ENCODE measurements at regions not wholly inside any gene's neighbourhood (a gene's known extent, or its start where the extent isn't known, plus 50 kb on each side); places are given as distances from the start of the nearest gene placed in this dataset.

DNA sequence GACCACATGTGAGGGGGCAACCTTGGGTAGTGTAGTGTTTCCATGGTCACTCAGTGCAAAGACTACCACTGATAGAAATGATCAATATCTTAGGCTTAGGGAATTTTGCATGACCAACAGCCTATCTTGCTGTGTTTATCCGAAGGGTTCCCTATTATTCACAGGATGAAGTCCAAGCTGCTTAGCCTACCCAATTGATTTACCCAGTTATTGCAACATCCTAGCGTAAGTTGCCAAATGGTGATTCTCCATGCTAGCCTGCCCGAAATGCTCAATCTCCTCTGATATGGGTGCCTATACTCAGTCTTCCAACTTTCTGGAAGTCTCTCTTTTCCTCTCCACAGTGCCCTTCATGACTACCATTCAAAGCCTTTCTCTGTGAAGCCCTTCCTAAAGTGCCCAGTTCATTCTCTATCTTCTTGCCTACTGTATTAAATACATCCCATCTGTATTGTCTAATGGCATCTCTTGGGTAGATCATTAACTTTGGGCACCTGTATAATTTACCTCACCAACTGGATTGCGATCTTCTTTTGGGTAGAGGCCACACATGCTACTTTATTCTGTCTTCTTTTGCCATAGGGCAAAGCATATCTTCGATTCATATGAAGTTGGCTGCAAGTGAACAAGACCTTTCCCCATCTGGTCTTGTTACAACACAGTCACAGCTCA is 240.5 kb downstream of the CLIC5 start:
- TF ChIP-seq POLR2A (IDR thresholded peaks at IDR 0.05), result no peak
- TF ChIP-seq, protein P1, sequence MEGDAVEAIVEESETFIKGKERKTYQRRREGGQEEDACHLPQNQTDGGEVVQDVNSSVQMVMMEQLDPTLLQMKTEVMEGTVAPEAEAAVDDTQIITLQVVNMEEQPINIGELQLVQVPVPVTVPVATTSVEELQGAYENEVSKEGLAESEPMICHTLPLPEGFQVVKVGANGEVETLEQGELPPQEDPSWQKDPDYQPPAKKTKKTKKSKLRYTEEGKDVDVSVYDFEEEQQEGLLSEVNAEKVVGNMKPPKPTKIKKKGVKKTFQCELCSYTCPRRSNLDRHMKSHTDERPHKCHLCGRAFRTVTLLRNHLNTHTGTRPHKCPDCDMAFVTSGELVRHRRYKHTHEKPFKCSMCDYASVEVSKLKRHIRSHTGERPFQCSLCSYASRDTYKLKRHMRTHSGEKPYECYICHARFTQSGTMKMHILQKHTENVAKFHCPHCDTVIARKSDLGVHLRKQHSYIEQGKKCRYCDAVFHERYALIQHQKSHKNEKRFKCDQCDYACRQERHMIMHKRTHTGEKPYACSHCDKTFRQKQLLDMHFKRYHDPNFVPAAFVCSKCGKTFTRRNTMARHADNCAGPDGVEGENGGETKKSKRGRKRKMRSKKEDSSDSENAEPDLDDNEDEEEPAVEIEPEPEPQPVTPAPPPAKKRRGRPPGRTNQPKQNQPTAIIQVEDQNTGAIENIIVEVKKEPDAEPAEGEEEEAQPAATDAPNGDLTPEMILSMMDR (IDR thresholded peaks at IDR 0.05), result no peak
